T-cell (primary cell): ENCODE measurements at regions not wholly inside any gene's neighbourhood (a gene's known extent, or its start where the extent isn't known, plus 50 kb on each side); places are given as distances from the start of the nearest gene placed in this dataset.

ENCODE experiments used
- ATAC-seq, 4 experiments: fragments of 200-7000 bp in 3 of 4; fragments of 150-1000 bp in 1 of 4; cut with Tn5 transposase; replicated peaks in 1 of 4; 1 replicate in 3 of 4; 2 replicates in 1 of 4; pipeline ENCODE4 v1.10.0; 2021; ENCODE audit warnings: moderate library complexity in 3 of 4, mild to moderate bottlenecking in 2 of 4, moderate number of reproducible peaks in 1 of 4
- CTCF ChIA-PET, 2 donors: fragments of 300-600 bp; sonication (Branson Sonifier 250); formaldehyde crosslinking; loops; one replicate each; lab custom pipeline; 2022; ENCODE audit warnings: antibody characterized with exemption in 2 of 2; lab: Charles Lee
- POLR2A ChIA-PET, 2 donors: fragments of 300-600 bp; sonication (Branson Sonifier 250); formaldehyde crosslinking; loops; one replicate each; lab custom pipeline; 2022; ENCODE audit warnings: antibody characterized with exemption in 2 of 2; lab: Charles Lee
- DNase-seq, 35 experiments: peaks; one replicate each; pipeline versions ENCODE4 v3.0.0 to v3.0.0-alpha.2; 2013 to 2023
- H3K27ac ChIP-seq: one replicate; pipeline ENCODE4 v1.5.1; 2013; ENCODE audit warnings: low read length
- H3K27me3 ChIP-seq, 2 experiments: replicated peaks in 1 of 2; 1 replicate in 1 of 2; 2 replicates in 1 of 2; pipeline versions ENCODE4 v1.6.1 to v1.7.0; 2013; ENCODE audit warnings: low read length in 1 of 2, mixed read lengths in 1 of 2; ENCODE audit not compliant: control insufficient read depth in 2 of 2, insufficient read depth in 2 of 2; ENCODE audit errors: extremely low read depth in 1 of 2
- H3K36me3 ChIP-seq, 2 donors: 1 replicate in 1 of 2; 2 replicates in 1 of 2; pipeline versions ENCODE4 v1.6.1 to v1.7.0; 2013; ENCODE audit warnings: low read length in 1 of 2; ENCODE audit not compliant: control insufficient read depth in 2 of 2, insufficient read depth in 1 of 2; ENCODE audit errors: extremely low read depth in 1 of 2
- H3K4me1 ChIP-seq, 2 experiments: 1 replicate in 1 of 2; 2 replicates in 1 of 2; pipeline versions ENCODE4 v1.6.1 to v1.7.0; 2013; ENCODE audit warnings: low read length in 2 of 2, mixed read lengths in 1 of 2; ENCODE audit not compliant: insufficient read depth in 2 of 2, control insufficient read depth in 1 of 2; ENCODE audit errors: extremely low read depth in 1 of 2
- H3K4me3 ChIP-seq, 2 donors: 1 replicate in 1 of 2; 2 replicates in 1 of 2; pipeline versions ENCODE4 v1.5.1 to v1.7.0; 2013; ENCODE audit warnings: mild to moderate bottlenecking in 2 of 2, low read length in 1 of 2, moderate library complexity in 1 of 2; ENCODE audit not compliant: control insufficient read depth in 1 of 2; ENCODE audit errors: extremely low read depth in 1 of 2
- H3K9me3 ChIP-seq: 2 replicates; pipeline ENCODE4 v1.7.0; 2013
- H3K27ac Mint-ChIP-seq, 2 donors: one replicate each; pipeline ENCODE4 v1.8.0; 2020 to 2021; ENCODE audit warnings: mild to moderate bottlenecking in 2 of 2, mixed read lengths in 2 of 2
- H3K27me3 Mint-ChIP-seq, 2 donors: one replicate each; pipeline ENCODE4 v1.8.0; 2021 to 2022; ENCODE audit warnings: mixed read lengths in 2 of 2
- H3K36me3 Mint-ChIP-seq: one replicate; pipeline ENCODE4 v1.8.0; 2021; ENCODE audit warnings: mixed read lengths
- H3K4me1 Mint-ChIP-seq, 3 donors: one replicate each; pipeline ENCODE4 v1.8.0; 2020 to 2022; ENCODE audit warnings: mixed read lengths in 3 of 3, mild to moderate bottlenecking in 1 of 3
- H3K4me3 Mint-ChIP-seq, 3 donors: one replicate each; pipeline ENCODE4 v1.8.0; 2020 to 2022; ENCODE audit warnings: mild to moderate bottlenecking in 3 of 3, mixed read lengths in 3 of 3, moderate library complexity in 3 of 3
- H3K9me3 Mint-ChIP-seq, 3 donors: one replicate each; pipeline ENCODE4 v1.8.0; 2020 to 2022; ENCODE audit warnings: mixed read lengths in 3 of 3
- WGBS: methylation state at CpG from one replicate; pipeline ENCODE4 v1.1.5; 2013; ENCODE audit warnings: missing lambda C conversion rate; ENCODE audit not compliant: insufficient coverage; 5-methylcytosine and 5-hydroxymethylcytosine counted together

DNA sequence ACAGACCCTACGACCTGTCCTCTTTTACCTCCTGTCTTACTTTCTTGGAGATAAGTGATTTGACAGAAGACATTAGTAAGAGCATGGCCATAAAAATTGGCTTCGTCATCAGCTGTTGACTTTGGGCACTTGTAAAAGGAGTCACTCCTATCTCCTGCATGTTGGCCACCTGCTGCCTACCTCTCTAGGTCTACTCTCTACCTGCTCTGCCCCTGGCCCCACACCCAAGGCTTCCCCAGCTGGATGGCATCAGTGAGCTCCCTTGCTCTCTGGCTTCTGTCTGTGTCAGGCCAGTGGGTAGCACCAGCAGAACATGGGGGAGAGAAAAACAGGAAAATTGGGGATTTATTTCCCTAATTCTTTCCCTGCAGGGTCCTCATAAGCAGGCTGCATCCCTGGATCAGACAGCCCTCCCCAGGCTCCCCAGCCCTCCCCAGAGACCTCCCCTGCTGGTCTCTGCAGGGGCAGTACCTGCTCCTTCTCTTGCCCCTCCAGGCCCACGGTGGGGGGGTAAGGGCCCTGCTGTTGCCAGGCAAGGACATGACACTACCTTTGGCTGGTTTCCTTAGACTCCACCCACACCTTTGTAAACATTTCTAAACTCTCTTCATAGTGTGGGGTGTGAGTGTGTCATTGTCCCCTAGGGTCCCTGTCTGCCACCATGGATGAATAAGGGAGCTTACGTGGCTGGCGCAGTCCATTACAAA lies 157.0 kb upstream of the NECTIN1 start:
- no peak for ATAC-seq
- no peaks in the 10 kb centered on the region for H3K9me3 Mint-ChIP-seq
- Histone ChIP-seq H3K9me3 (no peaks in the 10 kb centered on the region), H3K36me3 (no peaks in the 10 kb centered on the region), H3K27ac (no peak overlapping the region), H3K4me3 (no peak overlapping the region), H3K4me1 (no peaks in the 10 kb centered on the region), H3K27me3 (peaks cover 0 to 21% of the 10 kb centered on the region in 2 experiments)
- no peaks in the 10 kb centered on the region for H3K36me3 Mint-ChIP-seq
- CTCF ChIA-PET = no interaction called here
- POLR2A ChIA-PET = interaction anchor here in 1 of 2 donors (0.6 kb wide), 1 partner anchor 1154 kb away, joined by 4 read pairs; no protein-coding TSS in a partner anchor
- DNase-seq = no peak
- H3K27me3 Mint-ChIP-seq = peaks cover 28 to 29% of the 10 kb centered on the region in 2 donors
- no peaks in the 10 kb centered on the region for H3K4me1 Mint-ChIP-seq
- no CpG with 5 or more reads among the region's 5 CpGs for WGBS
- H3K4me3 Mint-ChIP-seq = no peak overlapping the region
- H3K27ac Mint-ChIP-seq = no peak overlapping the region

DNA sequence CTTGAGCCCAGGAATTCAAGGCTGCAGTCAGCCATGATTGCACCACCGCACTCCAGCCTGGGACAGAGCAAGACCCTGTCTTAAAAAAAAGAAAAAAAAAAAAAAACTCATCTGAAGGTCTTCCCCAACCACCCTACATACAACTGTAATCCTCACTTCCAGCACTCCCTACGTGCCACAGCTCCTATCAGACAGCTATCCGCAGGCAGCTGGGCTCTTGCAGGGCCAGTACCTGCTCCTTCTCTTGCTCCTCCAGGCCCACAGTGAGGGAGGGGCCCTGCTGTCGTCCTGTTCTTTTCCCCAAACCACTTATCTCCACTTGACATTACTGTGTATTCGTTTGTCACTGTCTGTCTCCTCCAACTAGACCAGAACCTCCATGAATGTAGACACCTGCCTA lies 156.1 kb upstream of the NECTIN1 start:
- Mint-ChIP-seq H3K27ac (no peak overlapping the region), H3K27me3 (peaks cover 25% of the 10 kb centered on the region in 2 donors), H3K36me3 (no peaks in the 10 kb centered on the region), H3K4me1 (no peaks in the 10 kb centered on the region), H3K9me3 (no peaks in the 10 kb centered on the region), H3K4me3 (no peak overlapping the region)
- POLR2A ChIA-PET = no interaction called here
- Histone ChIP-seq H3K9me3 (no peaks in the 10 kb centered on the region), H3K4me3 (no peak overlapping the region), H3K27ac (no peak overlapping the region), H3K27me3 (peaks cover 0 to 24% of the 10 kb centered on the region in 2 experiments), H3K4me1 (no peaks in the 10 kb centered on the region), H3K36me3 (no peaks in the 10 kb centered on the region)
- WGBS = 54% methylated on average over 2 of the region's 5 CpGs
- CTCF ChIA-PET = no interaction called here
- ATAC-seq (no peak), DNase-seq (no peak)

DNA sequence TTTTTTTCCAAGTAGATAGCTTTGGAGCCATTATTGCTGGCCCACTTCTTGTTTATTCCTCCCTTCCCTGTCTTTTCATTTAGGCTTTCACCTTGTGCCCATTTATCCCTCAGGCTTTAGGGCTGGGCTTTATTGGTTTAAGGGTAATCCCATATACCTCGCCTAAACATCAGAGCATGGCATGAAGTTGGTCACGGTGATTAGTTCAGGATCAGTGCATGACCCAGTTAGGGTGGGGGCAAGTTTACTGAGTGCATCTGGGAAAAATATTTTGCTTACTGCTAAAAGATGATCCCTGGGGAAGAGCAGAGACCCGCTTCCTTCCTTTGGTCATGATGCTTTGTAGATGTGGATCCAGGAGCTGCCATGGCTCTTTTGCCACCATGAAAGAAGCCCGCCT lies 153.3 kb upstream of the NECTIN1 start:
- H3K36me3 Mint-ChIP-seq = no peaks in the 10 kb centered on the region
- no peaks in the 10 kb centered on the region for H3K9me3 ChIP-seq
- peaks cover 14 to 33% of the 10 kb centered on the region in 2 donors for H3K27me3 Mint-ChIP-seq
- H3K27ac Mint-ChIP-seq = no peak overlapping the region
- 83% methylated on average over 2 of the region's 4 CpGs for WGBS
- H3K27me3 ChIP-seq = peaks cover 0 to 25% of the 10 kb centered on the region in 2 experiments
- no peak overlapping the region for H3K4me3 ChIP-seq
- H3K36me3 ChIP-seq = no peaks in the 10 kb centered on the region
- H3K4me1 ChIP-seq = no peaks in the 10 kb centered on the region
- CTCF ChIA-PET = no interaction called here
- H3K4me3 Mint-ChIP-seq = no peak overlapping the region
- ATAC-seq (no peak), DNase-seq (no peak)
- no peaks in the 10 kb centered on the region for H3K9me3 Mint-ChIP-seq
- POLR2A ChIA-PET = no interaction called here
- no peak overlapping the region for H3K27ac ChIP-seq
- no peaks in the 10 kb centered on the region for H3K4me1 Mint-ChIP-seq

DNA sequence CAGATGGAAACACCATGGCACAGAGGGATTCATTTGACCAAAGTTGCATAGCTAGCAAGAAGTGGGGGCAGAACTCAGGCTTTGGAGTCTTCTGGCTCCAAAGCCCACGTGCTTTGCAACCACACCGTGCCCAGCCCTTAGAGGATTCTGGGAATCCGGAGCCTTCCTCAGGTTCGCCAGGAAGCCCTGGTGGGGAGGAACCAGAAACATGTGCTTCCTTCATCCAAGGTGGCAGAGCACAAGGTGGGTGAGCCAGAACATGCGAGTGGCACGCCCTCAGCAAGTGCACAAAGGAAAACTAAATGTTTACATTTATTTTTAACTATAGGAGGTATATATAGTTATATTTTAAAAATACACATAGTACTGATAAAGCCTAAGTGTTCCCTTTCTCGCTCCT lies 151.9 kb upstream of the NECTIN1 start:
- ChIA-PET POLR2A (no interaction called here), CTCF (no interaction called here)
- Histone ChIP-seq H3K4me1 (no peaks in the 10 kb centered on the region), H3K27ac (no peak overlapping the region), H3K36me3 (no peaks in the 10 kb centered on the region), H3K9me3 (no peaks in the 10 kb centered on the region), H3K27me3 (peaks cover 0 to 24% of the 10 kb centered on the region in 2 experiments), H3K4me3 (no peak overlapping the region)
- H3K27ac Mint-ChIP-seq = no peak overlapping the region
- ATAC-seq = no peak
- 16% methylated on average over 2 of the region's 7 CpGs for WGBS
- no peak overlapping the region for H3K4me3 Mint-ChIP-seq
- H3K4me1 Mint-ChIP-seq = no peaks in the 10 kb centered on the region
- H3K9me3 Mint-ChIP-seq = no peaks in the 10 kb centered on the region
- DNase-seq = no peak
- H3K27me3 Mint-ChIP-seq = peaks cover 14 to 30% of the 10 kb centered on the region in 2 donors
- H3K36me3 Mint-ChIP-seq = no peaks in the 10 kb centered on the region

DNA sequence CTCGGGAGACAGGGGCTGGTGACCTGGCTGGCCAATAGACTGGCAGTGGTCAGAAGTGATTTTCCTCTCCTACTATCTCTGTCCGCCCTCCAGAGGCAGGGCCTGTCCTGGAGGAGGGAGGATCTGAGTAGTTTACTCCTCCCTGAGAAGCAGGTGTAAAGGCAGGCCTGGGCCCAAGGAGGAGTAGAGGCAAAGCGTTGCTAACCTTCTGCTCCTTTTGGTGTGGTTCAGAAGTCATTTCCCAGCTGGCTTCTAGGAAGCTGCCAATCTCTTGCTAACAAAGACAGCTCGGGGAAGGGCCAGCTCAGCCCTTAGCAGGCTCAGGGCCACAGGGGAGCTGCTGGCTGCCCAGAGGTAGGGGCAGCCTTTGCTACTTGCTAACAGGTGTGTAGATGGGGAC lies 151.1 kb upstream of the NECTIN1 start:
- Mint-ChIP-seq H3K9me3 (no peaks in the 10 kb centered on the region), H3K4me3 (no peak overlapping the region), H3K4me1 (no peaks in the 10 kb centered on the region), H3K27ac (no peak overlapping the region), H3K27me3 (peaks cover 11 to 27% of the 10 kb centered on the region in 2 donors), H3K36me3 (no peaks in the 10 kb centered on the region)
- no peaks in the 10 kb centered on the region for H3K9me3 ChIP-seq
- 31% methylated on average over 2 of the region's 4 CpGs for WGBS
- POLR2A ChIA-PET = no interaction called here
- peaks cover 0 to 27% of the 10 kb centered on the region in 2 experiments for H3K27me3 ChIP-seq
- H3K4me1 ChIP-seq = no peaks in the 10 kb centered on the region
- CTCF ChIA-PET = no interaction called here
- ATAC-seq = no peak
- DNase-seq = no peak
- no peak overlapping the region for H3K27ac ChIP-seq
- H3K36me3 ChIP-seq = no peaks in the 10 kb centered on the region
- H3K4me3 ChIP-seq = no peak overlapping the region

DNA sequence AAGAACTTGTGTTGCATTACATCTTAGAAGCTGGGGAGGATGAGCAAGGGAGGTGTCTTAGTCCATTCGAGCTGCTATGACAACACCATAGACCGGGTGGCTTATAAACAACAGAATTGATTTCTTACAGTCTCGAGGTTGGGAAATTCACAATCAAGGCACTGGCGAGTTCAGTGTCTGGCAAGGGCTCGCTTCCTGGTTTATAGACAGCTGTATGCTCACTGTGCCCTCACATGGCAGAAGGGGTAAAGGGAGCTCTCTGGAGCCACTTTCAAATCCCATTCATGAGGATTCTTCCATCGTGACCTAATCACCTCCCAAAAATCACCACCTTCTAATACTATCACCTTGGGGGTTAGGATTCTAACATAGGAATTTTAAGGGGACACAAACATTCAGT lies 150.0 kb upstream of the NECTIN1 start:
- no peaks in the 10 kb centered on the region for H3K4me1 ChIP-seq
- ATAC-seq (no peak), DNase-seq (no peak)
- 65% methylated on average over 5 of the region's 6 CpGs for WGBS
- Mint-ChIP-seq H3K27me3 (peaks cover 1 to 23% of the 10 kb centered on the region in 2 donors), H3K4me3 (no peak overlapping the region), H3K36me3 (no peaks in the 10 kb centered on the region), H3K4me1 (no peaks in the 10 kb centered on the region), H3K27ac (no peak overlapping the region), H3K9me3 (no peaks in the 10 kb centered on the region)
- no peak overlapping the region for H3K4me3 ChIP-seq
- POLR2A ChIA-PET = no interaction called here
- H3K27me3 ChIP-seq = peaks cover 0 to 31% of the 10 kb centered on the region in 2 experiments
- H3K27ac ChIP-seq = no peak overlapping the region
- no peaks in the 10 kb centered on the region for H3K36me3 ChIP-seq
- H3K9me3 ChIP-seq = no peaks in the 10 kb centered on the region
- CTCF ChIA-PET = no interaction called here
